Dedifferentiated amniotic fluid mesenchymal stem cell (primary cell): ENCODE measurements at regions not wholly inside any gene's neighbourhood (a gene's known extent, or its start where the extent isn't known, plus 50 kb on each side); places are given as distances from the start of the nearest gene placed in this dataset.
"Not testable (repeated sequence)": the region's sequence is repeated elsewhere in the genome, so short reads cannot be mapped to it uniquely, and the experiment has no call there.

ENCODE experiments used
- DNase-seq: peaks from one replicate; pipeline ENCODE4 v3.0.0-alpha.2; 2016; ENCODE audit errors: extremely low spot score

DNA sequence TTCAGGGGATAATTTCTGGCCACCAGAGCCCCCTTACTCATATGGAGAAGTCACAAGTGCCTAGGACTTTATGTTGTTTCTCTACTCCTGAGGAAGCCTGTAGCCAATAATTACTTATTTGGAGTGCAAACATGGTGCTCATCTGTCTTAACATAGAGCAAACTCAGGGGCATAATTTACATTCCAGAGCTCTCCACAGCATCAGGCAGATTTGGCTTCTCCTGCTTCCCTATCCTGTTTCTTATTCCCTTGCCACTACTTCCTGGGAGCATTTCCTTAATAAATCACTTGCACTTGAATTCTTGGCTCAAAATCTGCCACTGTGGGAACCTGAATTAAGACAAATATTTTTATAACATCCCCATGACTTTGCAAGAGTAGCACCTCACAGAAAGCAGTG is 960.9 kb downstream of the SOCS6 start:
- DNase-seq: no peak

DNA sequence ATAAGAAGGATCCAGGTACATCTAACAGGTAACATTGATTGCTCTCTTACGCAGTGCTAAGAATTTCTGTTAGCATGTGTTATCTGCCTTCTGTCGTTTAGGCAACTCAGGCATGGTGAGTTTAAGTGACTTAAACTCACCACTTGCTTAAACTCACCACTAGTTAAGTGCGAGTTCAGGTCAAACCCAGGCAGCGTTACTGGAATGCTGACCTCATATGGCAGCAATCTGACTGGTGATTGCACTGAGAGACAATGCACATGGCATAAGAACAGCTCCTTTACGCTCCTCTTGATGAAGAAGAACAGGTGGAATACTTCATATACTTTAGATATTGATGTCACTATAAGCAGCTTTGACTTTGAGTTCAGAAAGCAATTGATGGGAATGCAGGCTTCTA is 954.1 kb downstream of the SOCS6 start:
- DNase-seq: no peak

DNA sequence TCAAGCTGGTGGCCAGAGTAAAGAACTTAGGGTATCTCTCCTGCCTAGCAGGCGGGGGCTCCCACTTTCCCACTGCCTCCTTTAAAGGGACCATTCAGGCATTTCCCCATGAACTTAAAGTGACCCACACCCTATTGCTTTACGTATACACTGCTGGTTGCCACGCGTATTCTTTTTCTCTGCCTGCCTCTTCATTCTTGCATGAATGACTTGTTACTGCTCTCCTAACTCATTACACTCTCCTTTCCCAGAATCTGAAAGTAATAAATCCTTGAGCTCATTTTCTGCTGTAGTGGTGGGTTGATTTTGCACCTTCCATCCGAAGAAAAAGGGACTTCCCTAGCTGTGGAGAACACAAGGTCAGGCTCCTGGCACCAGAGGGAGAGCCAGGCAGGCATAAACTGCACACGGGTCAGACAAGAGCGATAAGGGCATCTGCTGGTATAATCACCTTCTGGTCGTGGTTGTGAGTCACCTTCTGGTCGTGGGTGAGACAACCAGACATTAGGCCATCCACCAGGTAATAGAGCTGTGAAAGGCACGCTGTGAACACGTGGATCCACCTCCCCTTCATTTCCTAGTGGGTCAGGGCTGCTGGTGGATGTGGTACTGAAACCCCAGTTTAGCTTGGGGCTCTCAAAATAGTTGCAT is 950.3 kb downstream of the SOCS6 start:
- DNase-seq: no peak

DNA sequence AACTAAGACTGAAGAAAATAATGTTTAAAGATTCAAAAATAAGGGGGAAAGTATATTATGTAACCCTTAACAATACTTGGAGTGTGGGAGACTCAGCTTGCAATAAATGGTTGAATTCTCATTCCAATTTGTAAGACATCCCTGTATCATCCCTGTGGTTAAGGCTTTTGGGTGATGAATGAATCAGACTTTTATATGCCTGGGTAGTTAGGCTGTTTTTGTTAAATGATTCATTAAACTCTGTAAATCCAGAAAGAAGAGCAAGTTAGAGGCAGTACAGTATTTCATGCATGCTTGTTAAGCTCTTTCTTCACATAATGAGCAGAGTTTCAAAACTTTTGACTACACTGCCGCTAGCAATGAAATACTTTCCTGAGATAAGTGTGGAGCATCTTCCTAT is 948.8 kb downstream of the SOCS6 start:
- no peak for DNase-seq

DNA sequence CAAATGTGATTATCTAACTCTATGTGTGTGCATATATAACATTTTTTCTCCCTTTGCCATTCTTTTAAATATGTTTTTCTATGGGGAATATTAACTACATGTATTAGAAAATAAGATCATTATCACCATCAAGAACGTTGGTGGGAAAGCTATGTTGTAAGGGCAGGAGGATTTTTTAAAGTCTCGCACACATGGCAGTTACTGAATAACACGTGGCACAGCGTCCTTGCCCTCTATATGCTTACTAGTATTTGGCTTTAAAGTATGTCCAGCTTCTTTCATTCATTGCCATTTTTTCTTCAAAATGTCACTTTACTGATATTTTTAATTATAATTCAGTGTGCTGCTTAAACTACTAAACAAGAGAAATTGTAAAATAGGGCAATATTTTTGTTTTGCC is 944.3 kb downstream of the SOCS6 start:
- DNase-seq: no peak

DNA sequence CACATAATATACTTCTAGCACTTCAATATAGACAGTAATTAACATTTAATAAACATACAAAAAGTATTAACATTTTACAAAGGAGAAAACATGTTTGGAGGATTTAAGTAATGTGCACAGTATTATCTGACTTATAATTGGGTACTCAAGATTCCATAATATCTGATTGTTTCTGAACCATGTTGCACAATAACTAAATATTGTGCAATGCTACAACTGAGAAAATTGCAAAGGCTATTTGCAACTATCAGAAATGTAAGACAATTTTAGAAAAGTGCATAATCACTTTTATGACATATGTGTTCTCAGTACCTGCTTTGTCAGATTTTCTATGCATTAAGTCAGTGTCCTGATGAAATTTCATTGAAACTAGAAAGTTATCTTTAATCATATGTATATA is 934.6 kb downstream of the SOCS6 start:
- no peak for DNase-seq

DNA sequence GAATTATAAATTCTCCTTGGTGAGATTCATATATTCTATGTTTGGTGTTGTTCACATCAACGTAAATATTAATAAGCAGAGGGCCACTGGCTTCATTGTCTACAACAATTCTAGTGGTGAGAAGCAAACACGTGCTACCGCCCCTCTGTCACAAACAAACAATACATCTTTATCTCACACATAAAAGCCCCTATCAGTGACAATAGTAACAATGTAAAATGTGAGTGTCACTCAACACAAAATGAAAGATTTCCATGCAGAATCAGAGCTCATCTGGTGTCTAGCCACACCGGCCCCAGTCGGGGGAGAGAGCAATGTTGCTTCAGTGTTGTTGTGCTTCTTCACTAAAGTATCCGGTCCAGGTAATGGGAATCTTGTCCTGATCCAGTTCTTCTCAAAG is 932.6 kb downstream of the SOCS6 start:
- no peak for DNase-seq

GRCh38 chr18:71212739-71213138 is 923.9 kb downstream of the SOCS6 start:
- DNase-seq: not testable (repeated sequence)

DNA sequence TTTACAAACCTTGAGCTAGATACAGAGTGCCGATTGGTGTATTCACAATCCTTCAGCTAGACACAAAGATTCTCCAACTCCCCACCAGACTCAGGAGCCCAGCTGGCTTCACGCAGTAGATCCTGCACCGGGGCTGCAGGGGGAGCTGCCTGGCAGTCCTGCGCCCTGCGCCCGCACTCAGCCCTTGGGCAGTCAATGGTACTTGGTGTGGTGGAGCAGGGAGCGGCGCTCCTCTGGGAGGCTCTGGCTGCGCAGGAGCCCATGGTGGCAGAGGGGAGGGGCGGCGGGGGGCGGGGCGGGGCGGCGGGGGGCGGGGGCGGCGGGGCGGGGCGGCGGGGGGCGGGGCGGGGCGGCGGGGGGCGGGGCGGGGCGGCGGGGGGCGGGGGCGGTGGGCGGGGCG is 923.4 kb downstream of the SOCS6 start:
- DNase-seq: no peak

DNA sequence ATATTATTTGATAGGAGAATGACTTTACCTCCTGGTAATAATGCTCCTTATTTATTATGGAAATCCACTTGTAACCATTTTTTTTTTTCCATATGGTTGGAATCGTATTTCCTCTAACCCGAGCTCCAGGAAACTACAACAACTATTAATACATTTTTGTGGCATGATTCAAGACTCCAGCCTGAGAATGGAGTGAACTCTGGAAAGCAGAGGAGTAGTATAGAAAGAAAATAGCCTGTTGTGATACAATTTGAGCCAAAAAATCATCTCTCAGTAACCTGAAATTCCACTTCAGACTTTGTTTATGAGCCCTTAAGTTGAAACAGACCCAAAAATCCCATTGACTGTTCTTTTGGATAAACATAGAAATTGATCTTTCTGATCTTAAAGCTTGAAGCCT is 921.1 kb downstream of the SOCS6 start:
- no peak for DNase-seq

DNA sequence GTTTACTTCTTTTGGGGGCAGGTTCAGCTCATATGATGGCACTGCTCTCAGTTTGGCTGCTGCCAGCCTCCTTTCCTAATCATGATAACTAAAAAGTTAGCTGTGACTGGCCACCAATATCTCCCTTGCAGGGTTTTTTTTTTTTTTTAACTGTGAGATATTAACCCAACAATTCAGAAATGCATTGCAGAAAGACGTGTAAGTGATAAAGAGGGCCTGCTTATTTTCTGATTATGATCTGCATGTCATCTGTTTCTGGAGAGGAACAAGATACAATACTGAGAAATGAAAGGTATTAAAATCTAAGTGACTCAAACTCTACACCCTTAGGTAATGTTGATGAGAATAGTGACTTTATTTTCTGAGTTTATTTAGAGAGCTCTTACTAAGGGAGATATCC is 905.6 kb downstream of the SOCS6 start:
- DNase-seq: no peak

DNA sequence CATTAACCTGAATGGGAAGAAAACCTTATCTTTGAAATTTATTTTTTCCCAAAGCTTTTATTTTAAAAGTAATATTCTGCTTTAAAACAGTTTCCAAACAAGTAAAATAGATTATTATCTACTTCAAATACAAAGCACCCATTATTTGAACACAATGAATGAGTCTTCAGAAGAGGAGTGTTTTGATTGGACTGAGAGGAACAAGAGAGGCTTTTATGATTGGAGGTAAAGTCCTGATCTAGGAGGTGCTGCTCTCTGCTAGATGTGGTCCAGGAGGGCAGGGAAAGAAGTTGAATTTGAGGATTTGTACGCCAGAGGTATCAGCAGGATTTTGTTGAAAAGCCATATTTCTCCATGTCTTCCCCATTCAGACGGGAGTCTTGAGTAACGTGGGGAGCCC is 900.7 kb downstream of the SOCS6 start:
- no peak for DNase-seq

DNA sequence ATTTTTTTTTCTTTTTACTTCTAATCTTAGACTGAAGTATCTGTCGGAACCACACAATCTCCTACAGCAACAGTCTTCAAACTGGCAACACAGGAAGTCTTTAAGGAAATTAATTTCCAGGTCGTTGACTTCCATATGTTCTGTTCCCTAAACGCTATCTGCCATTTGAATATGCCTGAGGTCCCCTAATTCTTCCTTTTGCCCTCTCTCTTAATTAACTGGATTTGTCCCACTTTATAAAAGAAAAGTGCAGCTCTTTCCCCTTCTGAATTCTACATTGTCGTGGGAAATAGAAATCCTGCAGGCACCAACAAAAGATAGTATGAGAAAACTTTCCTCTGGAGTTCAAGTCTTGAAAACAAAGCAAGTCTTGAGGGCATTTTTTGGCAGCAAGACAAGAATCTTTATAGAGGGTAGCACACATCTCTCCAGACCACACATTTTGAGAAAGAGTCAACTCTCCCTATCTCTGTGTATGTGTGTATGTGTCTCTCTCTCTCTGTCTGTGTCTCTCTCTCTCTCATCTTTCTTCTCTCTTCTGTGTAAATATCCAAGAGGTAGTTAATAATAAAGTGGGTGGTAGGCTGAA is 879.8 kb downstream of the SOCS6 start:
- no peak for DNase-seq

- DNase-seq: no peak
Observed at GRCh38 chr18:71136487-71136886, 847.6 kb downstream of the SOCS6 start.

GRCh38 chr18:71134122-71134521 is 845.3 kb downstream of the SOCS6 start:
- no peak for DNase-seq

GRCh38 chr18:71131918-71132317 is 843.1 kb downstream of the SOCS6 start:
- DNase-seq: no peak

DNA sequence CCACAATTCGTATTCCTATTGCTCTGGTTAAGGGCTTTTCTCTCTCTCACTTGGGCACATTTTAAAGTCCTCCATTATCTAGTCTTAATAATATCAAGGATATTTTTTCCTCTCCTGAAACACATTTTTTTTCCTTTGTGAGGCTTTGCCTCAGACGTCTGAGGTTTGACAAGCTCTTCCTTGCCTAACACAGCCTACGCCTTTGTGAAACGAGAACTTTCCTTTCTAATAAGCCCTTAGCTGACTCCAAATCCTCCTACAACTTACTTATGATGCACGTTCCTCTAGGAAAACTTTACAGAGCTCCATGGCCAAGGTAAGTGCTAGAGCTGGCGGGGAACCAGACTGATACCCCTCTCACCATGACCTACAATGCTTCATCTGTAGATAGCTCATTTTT is 841.5 kb downstream of the SOCS6 start:
- no peak for DNase-seq

- no peak for DNase-seq
Observed at GRCh38 chr18:71125581-71125980, 836.7 kb downstream of the SOCS6 start.

- DNase-seq: no peak
Observed at GRCh38 chr18:71116535-71116934, 827.7 kb downstream of the SOCS6 start.

DNA sequence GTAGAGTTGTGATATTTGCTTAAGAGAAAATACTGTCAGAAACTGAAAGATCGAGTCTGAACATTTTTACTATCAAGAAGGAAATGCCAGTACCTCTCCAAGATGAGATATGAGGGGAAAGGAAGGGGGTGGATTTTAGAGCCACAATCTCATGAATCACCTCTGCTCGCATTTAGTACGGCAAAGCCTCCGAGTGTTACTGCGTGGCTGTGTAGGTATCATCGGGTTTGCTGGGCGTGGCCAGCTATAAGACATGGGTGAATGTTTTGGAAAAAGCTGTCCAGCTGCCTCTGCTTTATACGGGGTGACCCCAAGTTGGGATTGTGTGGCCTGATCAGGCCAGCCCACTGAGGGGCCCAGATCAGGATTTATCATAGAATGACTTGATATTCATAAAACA is 826.4 kb downstream of the SOCS6 start:
- DNase-seq: no peak

GRCh38 chr18:71114550-71115210 is 825.8 kb downstream of the SOCS6 start:
- DNase-seq: no peak

DNA sequence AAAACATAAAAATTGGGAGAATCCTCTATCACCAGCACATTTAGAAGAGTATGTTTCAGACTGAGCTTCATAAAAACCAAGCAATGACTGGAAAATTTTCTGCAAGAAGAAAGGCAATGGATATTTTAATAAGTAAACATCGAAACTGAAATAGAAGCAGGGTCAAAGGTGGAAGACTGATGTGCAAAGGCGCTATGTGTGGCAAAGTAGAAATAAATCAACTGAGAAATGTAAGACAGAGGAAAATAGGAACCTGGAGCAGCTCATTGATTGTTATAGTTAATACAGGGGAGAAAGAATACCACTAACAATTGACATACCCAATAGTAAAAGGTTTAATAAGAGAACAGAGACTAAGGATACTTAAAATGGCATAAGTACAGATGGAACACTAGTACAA is 818.4 kb downstream of the SOCS6 start:
- no peak for DNase-seq

DNA sequence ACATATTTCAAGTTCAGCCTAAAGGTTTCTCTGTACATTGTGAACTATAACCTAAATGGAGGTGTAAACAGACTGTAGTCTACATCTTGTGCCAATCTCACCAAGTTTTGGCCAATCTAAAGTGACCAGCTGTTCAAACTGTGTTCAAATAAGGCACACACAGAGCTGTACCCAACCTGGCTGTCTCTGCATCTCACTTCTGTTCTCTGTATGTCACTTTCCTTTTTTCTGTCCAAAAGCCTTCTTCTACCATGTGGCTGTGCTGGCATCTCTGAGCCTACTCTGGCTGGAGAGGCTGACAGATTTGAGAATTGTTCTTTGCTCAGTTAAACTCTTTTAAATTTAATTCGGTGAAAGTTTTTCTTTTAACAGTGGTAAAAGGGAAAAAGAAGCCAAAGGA is 817.9 kb downstream of the SOCS6 start:
- no peak for DNase-seq
